ENCODE measurements at regions not wholly inside any gene's neighbourhood (a gene's known extent, or its start where the extent isn't known, plus 50 kb on each side); places are given as distances from the start of the nearest gene placed in this dataset.

DNA sequence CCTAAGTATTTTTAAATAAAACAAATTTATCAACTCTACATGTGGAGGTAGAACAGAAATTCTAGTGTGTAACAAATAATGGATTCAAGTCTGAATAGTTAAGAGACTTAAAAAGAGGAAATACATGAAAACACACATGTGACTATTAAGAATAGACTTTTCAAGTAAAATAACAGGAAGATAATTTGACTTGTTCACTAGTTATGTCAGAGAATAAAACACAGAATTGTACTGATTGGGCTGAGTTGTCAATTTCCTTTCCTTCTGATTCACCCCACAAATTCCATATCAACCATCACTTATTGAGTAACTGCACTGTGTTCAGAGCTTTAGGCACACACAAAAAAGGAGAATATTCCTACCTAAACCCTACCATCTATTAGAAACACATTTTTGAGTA, 557.2 kb downstream of the TUSC7 start:
- no peak for DNase-seq

- DNase-seq, result no peak
Observed at GRCh38 chr3:117268318-117268717, 558.7 kb downstream of the TUSC7 start.

- DNase-seq, result no peak
Observed at GRCh38 chr3:117272274-117272673, 562.7 kb downstream of the TUSC7 start.

DNA sequence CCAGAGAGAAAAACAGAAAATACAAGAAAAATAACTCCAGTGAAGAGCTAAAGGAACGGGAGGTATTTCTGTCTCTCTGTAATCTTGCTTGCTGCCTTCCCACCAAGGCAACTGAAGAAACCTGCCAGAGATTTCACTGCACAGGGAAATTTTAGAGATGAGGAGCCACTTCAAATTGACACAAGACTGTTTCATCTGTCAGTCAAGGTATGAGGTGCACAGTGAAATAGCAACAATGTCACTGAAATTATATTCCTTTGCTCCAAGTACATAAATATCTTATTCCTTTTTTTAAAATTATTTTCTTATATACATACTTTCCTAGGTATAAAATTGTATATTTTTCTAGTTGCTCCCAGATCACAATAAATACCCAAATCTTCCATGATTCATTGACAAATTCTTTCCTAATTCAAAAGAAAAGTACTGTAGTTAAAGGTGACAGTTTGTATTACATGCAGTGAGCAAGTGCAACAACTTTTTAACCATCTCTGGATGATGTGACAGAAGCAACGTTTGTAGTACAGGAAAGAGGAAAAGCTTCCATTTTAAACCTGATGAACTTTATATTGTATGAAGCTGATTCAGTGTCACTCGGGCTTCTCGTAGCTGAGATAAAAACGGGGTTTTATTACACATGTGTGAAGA, 563.4 kb downstream of the TUSC7 start:
- DNase-seq, result no peak

GRCh38 chr3:117277816-117278215, 568.2 kb downstream of the TUSC7 start:
- no peak for DNase-seq

DNA sequence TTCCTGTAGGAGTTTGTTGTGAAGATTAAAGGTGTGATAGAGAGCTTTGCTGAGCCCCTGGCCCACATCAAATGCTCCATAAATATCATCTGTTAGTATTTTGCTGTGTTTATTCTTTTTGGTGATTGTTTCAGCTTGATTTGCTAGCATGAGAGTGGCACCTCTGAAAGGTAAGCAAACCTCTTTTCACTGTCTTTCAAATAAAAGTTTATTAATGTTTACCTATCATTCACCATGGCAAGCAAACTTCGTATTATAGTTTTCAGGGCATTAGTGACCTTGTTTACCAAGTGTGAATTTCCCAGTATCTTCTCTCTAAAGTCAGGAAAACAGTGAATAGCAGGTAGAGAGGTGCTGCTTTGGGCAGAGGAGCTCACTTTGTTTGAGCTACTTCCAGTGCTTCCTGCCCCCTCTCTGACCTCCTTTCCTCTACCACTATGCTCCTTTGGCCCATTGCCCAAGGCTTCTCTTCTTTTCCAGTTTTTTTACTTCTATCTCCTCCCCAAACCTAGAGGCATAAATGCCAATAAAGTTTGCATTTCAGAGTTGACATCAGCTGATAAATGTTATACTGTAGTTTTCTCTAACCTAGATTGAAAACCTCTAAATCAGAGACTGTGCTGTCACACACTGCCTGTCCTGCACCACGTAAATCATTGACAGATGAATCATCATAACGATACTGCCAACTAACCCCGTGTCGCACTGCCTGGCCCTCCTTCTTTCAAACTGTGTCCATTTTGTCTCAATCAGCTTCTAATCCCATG, 569.0 kb downstream of the TUSC7 start:
- DNase-seq, result no peak

DNA sequence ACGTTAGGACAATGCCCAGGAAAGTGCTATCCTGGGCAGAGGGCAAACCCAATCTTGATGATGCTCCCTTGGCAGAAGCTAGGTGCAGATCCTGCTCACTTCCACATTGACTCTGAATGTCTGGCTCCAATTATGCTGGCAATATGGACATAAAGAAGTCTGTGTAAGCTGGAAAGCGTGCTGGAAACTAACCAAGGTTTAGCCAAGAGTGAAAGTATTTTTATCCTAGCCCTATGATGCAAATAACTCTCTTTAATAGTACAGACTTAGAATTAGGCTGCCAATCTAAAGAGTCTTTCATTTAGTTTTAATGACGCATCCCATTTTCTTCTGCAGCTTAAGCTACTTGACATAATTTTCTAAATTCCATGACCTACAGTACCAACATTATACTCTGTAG, 571.8 kb downstream of the TUSC7 start:
- DNase-seq, result no peak

DNA sequence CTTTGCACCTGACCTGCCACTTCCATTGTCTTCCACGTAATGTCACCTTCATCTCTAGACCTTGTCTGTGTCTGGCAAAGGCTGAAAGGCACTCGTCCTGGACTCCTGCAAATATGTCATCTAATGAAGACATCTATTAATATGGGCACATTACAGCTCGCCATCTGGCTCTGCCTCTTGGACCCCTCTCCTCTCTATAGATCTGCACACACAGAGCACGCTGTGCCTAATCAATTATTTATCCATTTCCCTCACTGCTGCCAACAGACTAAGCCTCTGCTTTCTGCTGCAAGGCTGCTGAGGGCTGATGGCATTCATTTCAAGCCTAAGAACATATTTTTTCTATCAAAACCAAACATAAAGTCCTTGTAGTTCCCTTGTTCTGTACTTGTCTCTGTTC, 573.0 kb downstream of the TUSC7 start:
- DNase-seq, result no peak

DNA sequence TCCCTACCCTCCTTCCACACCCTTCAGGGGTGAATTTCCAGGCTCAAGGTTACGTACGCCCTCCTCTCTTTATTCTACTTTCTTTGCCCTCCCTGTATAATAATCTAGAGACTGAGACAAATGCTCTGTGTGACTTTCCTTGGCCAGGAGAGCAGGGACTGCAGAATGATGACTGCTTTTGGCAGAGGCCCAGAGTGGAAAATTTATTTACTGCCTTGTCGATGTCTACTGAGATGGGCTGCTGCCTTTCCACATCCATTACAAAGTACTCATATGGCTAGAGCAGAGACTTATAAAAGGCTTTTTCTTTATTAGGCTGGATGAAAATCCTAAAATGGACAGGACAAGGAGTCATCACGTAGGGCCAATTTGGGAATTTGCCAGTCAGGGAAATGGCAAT, 576.2 kb downstream of the TUSC7 start:
- DNase-seq, result peak; percentile 58

GRCh38 chr3:117286488-117286887, 576.9 kb downstream of the TUSC7 start:
- no peak for DNase-seq

DNA sequence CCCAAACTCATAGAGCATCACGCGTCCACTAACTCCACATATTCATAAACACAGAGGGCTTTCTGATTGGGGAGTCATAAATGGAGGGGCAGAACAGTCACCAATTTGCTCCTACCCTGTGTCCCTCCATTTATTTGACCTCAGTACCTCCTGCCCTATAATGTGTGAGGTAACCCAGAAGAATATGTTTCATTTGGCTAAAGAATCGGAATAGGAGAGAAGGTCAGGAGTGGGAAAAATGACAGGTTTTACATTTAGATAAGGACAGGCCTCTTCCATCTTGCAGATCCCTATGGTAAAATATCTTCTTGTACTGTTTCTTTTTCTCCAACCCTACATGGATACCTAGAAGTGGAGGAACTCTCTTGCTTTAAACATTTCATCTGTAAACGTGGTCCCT, 578.0 kb downstream of the TUSC7 start:
- DNase-seq, result no peak

DNA sequence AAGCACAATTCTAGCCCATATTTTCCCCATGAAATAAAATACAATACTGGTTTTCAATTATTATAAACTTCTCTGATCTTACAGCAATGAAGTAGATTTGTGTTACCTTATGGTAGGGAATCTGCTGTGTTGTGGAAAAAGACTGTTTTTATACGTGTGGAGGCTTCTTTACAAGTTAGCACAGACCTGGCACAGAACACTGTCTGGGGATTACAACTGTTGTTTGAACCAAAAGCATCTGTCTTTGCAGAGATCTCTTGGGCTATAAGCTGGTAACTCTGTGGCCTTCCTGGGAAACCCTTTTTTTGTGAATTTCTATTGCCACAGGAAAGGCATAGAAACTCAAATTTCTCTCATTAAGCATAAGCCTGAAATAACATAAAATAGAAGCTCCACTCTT, 581.9 kb downstream of the TUSC7 start:
- DNase-seq, result no peak

DNA sequence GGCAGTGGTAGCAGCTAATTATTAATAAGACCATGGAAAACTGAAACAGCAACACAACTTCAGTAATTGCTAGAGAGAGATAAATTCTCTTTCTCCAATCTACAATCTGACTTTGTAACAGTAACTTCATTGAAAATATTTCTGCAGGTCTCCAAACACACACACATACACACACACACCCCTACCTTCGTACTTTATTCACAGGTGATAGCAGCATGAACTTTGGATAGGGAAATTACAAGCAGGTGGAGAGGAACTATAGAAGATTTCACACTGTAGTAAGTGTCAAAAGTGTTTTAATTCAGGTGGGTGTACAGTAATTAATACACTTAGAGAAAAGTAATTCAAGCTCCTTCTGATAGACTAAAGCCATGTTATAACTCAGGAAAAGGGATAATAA, 587.5 kb downstream of the TUSC7 start:
- no peak for DNase-seq

DNA sequence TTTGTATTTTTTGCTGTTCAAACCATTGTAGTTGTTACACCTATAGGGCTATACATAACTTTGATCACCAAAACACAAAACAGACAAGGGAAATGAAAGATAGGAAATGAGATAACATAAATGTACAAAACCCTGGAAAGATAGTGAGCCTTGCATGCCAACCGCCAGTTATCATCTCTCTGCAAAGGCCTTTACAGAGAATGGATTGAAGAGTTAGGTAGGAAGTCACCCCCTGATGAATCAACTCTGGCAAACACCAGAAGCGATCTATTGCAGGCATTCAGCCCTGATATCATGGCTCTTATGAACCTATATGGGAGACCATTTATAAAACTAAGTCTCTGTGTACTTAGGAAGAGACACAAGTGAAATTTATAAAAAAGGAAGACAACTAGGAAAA, 588.0 kb downstream of the TUSC7 start:
- DNase-seq, result no peak

GRCh38 chr3:117298273-117298672, 588.7 kb downstream of the TUSC7 start:
- no peak for DNase-seq

GRCh38 chr3:117302428-117302827, 592.8 kb downstream of the TUSC7 start:
- DNase-seq, result no peak

GRCh38 chr3:117303443-117303842, 593.9 kb downstream of the TUSC7 start:
- DNase-seq, result no peak

- no peak for DNase-seq
Observed at GRCh38 chr3:117304681-117305080, 595.1 kb downstream of the TUSC7 start.

DNA sequence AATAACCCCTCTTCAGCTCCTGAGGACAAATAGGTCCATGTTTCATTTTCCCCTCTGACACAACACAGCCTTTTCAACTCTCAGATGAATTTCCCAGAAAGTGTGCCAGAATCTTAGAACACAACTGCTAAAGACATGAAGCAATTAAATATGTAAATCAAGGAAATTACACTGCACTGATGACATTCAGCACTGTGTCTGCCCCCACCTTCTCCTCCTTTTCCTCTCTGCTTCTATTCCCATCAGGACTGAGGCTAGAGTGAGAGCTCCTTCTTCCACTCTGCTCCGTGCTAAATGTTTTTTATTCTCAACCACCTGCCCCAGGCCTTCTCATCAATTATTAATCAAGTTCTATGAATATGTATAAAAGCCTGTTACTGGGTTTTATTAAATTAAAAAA, 596.1 kb downstream of the TUSC7 start:
- no peak for DNase-seq

GRCh38 chr3:117306299-117306698, 596.7 kb downstream of the TUSC7 start:
- DNase-seq, result no peak

GRCh38 chr3:117308353-117308752, 598.8 kb downstream of the TUSC7 start:
- DNase-seq, result no peak

GRCh38 chr3:117308756-117309155, 599.2 kb downstream of the TUSC7 start:
- no peak for DNase-seq

GRCh38 chr3:117310536-117310935, 601.0 kb downstream of the TUSC7 start:
- DNase-seq, result no peak

DNA sequence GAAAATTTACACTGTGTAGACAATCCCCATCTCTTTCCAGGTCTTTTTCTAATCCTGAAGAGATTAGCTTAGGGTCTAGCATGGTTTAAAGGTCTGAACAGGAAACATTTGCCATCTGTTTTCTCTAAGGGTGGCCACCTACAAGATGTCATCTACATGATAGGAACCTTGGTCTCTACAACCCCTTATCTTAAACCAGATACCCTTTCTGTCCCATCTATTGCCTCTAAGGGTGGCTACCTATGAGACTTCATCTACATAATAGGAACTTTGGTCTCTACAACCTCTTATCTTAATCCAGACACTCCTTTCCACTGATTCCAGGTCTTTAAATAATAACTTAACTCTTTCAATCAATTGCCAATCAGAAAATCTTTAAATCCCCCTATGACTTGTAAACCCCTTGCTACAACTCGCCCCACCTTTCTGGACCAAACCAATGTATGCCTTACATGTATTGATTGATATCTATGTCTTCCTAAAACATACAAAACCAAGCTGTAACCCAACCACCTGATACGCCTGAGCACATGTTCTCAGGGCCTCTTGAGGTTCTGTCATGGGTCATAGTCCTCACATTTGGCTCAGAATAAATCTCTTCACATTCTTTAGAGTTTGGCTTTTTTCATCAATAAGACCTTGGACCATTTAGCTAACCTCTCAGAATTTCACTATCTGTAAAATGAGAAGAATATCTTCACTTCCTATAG, 605.0 kb downstream of the TUSC7 start:
- no peak for DNase-seq
